ENCODE measurements at regions not wholly inside any gene's neighbourhood (a gene's known extent, or its start where the extent isn't known, plus 50 kb on each side); places are given as distances from the start of the nearest gene placed in this dataset.

DNA sequence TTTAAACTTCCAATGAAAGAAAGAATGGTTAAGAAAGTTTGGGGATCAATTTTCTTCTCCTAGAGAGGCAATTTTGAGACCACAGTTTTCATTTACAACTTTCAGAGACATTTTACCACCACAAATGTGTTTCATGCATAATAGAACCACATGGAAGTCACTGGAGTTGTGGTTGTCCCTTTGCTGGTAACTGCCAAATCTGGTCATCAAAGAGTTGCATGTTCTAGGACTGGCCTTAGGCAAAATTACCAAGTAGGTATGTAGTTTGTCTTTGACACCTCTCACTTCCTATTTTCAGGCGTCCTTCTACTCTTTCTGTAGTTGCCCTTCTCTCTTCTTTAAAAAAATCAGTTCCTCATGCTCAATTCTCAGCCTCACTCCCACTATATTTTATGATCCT, 54.3 kb upstream of the TMX1 start:
- TF ChIP-seq CTCF (IDR thresholded peaks at IDR 0.05 in 4 of 5, conservative IDR thresholded peaks at IDR 0.05 in 1 of 5) (no peak), POLR2A (IDR thresholded peaks at IDR 0.05) (no peak)

All from gastrocnemius medialis (tissue), 4 donors.